ENCODE measurements at regions not wholly inside any gene's neighbourhood (a gene's known extent, or its start where the extent isn't known, plus 50 kb on each side); places are given as distances from the start of the nearest gene placed in this dataset.
"Not testable (repeated sequence)": the region's sequence is repeated elsewhere in the genome, so short reads cannot be mapped to it uniquely, and the experiment has no call there.

DNA sequence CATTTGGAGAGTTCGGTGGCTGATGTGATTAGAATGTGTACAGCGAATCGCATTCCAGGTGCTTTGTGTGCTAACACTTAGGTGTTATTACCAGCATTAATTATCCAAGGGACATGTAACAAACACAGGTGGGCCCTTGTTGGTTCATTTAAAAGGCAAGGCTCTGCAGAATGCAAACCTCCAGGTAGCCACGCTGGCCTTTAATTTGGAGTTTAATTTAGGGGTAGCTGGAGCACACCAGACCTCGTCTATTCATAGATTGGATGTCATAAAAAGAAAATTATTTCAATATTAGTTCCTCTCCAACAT is 191.1 kb downstream of the MAT2B start:
- DNase-seq: no peak

DNA sequence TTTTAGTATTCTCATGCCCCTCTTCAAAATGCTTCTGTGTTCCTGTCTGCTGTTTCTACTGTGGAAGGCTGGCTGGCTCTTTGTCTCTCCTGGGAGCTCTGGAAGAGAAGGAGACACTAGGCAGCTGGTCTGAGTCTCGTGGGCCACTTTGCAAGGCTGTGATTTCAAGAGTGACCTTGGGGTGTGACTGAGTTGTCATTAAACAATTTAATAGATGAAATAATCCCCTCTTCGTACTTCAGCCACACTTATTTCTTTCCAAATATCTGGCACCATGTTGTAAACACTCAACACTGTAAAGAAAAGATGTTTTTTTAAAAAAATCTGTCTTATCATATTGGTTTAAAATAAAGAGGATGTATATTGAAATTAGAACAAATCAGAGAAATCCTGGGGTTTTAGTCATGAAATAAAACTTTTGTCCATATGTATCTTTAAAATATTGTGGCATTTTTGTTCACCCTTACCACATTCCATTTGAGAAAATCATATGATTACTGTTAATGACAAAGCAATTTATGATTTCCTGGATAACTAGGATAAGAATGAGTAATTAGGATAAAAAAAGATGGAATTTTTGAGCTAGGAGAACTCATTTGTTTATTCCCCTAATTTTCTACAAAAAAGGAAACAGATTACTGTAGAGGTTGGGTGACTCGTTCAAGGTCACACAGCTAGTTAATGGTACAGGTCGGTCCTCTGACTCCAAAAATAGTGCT is 200.8 kb downstream of the MAT2B start:
- DNase-seq: no peak

DNA sequence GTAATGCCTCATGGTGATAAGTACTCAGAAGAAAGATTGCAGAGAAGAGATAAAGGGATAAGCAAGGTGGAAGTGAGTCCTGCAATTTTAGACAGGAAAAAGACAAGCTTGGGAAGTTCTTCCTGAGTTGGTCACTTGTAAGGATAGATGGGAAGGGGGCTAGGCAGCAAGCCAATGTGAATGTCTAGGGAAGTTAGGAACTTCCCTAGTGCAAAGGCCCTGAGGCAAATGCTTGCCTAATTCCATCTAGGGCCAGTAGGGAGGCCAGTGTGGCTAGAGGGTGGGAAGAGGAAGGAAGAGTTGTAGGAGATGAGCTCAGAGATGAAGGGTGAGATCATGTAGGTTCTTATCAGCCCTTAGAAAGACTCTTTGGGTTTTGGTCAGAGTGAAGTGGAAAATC is 206.6 kb downstream of the MAT2B start:
- DNase-seq: no peak

DNA sequence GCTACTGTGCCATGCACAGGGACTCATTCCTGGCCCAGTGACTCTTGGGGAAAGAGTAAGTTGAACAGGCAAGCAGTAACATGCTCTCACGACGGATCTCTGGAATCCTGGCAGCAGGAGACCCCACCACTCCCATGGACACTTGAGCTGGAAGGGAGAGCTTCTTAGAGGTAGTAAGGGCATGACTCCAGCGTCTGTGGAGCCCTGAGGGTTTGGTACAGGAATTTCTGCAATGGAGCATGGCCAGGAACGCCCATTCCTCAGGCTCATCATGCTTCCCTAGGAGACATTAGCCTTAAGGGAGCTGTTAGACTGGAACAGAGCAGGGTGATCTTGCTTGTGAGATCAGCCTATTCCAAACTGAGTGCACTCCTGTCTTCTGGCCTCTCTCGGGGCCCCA is 212.9 kb downstream of the MAT2B start:
- DNase-seq: no peak

DNA sequence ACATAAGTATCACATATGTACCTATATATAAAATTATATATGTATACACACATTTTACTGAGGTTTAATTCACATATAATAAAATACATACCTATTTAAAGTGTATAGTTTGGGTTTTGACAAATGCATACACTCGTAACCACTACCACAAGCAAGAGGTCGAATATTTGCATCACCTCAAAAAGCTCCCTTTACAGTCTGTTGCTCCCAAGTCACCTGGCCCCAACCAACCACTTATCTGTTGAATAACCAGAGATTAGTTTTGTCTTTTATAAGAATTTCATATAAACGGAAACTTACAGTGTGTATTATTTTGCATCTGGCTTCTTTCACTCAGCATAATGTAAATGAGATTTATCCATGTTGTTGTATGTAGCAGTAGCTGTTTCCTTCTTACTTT is 218.9 kb downstream of the MAT2B start:
- no peak for DNase-seq

DNA sequence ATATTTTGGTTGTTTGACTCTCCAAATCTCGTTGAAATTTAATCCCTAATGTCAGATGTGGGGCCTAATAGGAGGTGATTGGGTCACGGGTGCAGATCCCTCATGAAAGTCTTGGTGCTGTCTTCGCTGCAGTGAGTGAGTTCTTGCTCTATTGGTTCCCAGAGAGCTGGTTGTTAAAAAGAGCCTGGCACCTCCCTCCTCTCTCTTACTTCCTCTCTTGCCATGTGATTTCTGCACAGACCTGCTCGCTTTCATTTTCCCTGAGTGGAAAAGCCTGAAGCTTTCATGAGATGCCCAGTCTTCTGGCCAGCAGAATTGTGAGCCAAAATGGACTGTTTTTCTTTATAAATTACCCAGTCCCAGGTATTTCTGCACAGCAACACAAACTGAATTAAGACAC is 221.6 kb downstream of the MAT2B start:
- no peak for DNase-seq

DNA sequence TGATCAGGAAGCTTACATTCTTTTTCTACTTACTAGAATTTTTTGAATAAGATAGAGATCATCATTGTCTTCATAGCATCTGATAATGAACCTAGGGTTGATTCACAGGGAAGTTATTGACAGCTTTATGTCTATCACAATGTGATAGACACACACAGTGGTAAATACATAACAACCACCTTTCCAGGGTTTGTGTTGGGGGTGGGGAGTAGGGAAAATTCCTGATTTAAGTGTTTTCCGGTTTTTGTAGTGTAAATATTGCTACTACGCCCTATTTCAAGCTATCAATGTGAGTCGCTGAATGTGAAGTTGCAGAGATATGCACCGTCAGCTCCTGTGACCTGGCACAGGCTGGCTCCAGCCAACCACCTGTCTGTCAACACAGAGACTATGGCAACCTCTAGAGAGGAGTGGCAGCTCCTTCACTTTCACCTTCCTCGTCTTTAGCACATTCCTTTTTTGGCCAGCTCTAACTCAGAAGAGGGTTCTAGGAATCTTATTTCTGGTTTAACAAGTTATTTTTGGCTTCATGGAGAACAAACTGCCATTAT is 224.9 kb downstream of the MAT2B start:
- no peak for DNase-seq

DNA sequence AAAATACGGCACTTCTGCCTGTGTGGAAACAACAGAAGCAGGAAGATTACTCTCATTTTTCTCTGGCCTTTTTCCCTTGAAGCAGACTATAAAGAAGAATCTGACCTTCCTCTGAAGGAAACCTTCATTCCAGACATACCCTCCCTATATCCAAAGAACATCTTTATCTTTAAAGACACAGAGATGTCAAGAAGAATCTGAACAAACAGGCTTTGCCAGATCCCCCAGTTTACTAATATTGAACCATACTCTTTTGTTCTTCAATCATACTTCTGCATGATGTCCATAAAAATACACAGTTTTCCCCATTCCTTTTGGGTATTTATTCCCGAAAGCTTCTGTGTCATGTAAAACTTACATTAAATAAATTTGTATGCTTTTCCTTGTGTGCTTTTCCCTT is 225.8 kb downstream of the MAT2B start:
- no peak for DNase-seq

DNA sequence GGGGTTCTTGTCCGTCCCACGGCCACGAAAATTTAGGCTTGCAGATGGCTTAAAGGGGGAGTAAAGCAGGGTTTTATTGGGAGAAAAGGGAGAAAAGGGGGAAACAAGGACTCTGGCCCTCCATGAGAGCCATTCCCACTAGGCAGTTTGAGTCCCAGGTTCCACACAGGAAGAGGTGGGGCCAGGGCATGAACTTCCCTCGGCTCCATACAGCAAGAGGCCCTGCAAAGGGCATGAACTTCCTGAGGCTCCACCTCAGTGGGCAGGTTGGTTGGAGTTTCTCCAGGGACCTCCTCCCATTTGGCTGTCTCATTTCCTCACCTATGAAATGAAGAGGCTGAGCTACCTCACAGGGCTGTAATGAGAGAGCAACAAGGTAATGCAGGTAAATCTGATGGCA is 229.7 kb downstream of the MAT2B start:
- DNase-seq: no peak

DNA sequence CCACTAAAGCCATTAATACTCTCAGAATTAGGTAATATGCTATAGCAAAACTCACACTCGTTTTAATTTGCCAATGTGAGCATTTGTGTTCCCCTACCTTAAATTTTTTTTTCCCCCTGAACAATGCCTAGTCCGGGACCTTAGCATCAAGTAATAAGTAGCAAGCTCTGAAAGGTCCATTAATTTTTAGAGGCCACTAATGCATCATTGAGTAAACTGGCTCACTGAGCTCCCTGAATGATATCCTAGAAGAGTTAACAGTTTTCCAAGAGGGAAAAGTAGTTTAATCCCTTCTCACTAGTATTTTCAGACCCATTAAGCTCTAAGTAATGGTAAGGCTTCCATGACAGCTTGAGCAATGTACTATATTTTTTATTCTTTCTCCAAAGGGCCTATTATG is 242.2 kb downstream of the MAT2B start:
- DNase-seq: no peak

DNA sequence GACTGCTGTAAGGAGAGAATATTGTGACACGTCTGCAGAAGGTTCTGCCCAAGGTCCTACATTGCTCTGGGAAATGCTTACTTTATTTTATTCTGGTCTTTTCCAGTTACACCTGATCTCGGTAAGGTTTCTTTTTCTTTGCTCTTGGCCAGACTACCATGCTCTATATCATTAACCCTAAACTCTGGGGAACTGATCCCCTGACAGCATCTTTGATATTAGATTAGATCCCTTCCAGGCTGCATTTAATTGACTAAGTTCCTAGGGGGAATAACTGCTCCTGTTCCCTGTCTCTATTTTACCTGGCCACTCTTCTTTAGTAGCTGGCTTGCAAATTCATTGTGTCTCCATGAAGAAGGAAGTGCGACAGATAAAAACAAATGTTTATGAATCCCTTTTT is 243.5 kb downstream of the MAT2B start:
- no peak for DNase-seq

DNA sequence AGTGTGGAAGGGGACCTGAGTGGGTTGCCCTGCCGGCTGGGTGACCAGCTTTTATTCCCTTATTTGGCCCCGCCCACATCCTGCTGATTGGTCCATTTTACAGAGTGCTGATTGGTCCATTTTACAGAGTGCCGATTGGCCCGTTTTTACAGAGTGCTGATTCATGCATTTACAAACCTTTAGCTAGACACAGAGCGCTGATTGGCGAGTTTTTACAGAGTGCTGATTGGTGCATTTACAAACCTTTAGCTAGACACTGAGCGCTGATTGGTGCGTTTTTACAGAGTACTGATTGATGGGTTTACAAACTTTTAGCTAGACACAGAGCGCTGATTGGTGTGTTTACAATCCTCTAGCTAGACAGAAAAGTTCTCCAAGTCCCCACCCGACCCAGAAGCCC is 245.0 kb downstream of the MAT2B start:
- not testable (repeated sequence) for DNase-seq

DNA sequence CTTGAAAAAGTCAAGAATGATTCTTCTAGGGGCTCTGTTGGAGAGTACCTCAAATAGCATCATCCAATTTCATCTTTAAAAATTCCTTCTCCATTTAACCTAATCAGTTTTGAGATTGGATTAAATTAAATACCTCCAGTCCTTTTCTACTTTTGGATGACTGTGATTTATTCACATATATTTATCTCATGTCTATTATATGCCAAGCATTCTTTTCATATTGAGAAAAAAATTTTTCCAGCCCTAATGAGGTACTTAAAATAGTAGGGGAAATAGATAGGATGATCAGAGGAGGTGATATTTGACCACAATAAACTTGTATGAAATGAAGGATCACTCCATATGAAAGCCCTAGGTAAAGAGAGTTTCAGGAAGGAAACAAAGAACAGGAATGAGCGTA is 250.1 kb downstream of the MAT2B start:
- DNase-seq: no peak

DNA sequence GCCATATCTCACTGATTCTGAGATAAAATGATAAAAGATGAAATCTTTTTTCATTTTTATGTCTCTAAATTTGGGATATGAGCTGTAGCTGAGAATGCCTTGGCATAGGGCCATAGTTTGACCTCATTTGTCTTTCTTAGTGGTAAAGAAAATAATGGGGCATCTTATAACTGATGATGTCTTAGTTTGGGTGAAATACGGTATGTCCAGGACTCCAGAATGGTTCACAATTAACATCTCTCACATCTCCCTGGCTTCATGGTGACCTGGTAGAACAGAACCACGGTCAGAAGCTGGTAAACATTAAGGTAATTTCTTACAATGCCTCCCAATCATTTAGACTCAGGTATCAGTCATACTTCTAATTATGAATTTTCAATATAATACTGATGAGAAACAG is 250.8 kb downstream of the MAT2B start:
- DNase-seq: no peak

DNA sequence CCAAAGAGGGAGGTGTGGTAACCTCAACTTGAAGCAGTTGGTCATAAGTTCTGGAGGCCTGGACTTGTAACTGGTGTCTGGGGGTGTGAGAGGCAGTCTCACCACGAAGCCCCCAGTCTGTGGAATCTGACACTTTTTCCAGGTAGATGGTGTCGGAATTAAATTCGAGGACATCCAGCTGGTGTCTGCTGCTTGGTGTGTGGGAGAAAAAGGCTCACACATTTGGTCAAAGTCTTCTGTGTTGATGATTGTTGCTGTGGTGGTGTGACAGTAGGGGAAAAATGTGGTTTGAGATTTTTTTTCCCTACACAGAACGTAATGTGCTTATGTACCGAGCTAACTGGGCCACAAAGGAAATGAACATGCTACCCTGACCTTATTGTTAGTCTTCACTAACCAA is 251.9 kb downstream of the MAT2B start:
- no peak for DNase-seq

DNA sequence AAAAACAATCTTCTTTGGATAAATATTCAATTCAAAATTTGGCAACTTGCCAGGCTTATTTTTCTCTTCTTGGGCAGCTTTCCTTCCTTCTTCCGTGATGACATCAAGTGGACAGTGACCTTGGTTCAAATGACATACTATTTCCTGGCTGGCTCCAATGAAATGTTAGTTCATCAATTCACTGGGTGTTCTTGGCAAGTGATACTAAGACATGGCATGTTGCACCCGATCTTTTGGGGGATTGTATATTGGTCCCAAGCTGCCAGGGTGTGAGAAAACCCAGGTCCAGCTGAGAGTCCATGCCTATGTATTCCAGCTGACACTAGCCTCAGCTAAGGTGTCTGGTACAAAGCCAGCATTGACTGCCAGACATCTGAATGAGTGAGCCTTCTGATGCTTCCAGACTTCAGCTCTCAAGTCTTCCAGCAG is 252.9 kb downstream of the MAT2B start:
- DNase-seq: no peak

DNA sequence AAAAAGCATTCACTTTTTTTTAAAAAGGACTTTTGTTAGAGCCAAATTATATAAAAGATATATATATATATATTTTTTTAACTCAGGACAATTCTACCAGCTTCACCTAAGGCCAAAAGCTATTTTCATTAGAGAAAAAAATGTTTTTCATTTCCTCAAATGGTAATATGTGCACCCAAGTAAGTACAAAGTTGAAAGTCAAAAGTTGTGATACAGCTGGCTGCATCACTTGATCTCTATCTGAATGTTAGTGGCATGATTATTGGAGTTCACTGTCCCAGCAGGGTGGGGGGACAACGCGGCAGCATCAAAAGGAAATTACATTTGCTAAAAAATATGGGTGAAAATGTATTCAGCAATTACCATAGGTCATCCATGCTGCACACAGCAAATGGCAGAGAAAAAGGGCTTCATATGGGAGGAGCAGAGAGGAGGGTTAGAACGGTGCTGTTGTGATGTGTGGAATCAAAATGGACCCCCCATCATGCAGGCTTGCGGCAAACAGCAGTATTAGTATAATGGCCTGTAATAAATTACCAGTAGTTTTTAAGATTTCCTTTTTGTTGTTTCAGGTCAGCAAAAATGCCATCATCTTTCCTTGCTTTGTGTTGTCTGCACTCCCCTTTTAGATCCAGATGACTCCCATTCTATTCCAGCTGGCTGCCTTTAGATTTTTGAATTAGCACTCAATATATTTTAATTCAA is 253.7 kb downstream of the MAT2B start:
- no peak for DNase-seq

DNA sequence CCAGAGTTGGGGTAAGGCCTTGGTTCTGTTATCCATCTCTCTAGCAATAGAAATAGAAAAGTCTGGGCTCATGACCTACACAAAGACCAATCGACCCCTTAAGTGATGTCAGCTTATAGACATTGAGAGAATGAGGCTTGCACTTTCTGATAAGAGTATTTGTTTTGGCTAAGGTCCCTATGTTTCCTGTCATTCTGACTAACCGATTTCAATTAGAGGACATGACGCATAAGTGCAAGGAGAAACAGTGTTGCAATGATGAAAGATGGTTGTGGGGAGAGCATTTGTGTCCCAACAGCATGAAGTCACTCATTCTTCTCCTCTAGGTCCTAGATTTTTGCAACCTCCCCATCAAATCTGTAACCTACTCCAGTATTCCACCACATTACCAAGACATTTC is 255.1 kb downstream of the MAT2B start:
- no peak for DNase-seq

DNA sequence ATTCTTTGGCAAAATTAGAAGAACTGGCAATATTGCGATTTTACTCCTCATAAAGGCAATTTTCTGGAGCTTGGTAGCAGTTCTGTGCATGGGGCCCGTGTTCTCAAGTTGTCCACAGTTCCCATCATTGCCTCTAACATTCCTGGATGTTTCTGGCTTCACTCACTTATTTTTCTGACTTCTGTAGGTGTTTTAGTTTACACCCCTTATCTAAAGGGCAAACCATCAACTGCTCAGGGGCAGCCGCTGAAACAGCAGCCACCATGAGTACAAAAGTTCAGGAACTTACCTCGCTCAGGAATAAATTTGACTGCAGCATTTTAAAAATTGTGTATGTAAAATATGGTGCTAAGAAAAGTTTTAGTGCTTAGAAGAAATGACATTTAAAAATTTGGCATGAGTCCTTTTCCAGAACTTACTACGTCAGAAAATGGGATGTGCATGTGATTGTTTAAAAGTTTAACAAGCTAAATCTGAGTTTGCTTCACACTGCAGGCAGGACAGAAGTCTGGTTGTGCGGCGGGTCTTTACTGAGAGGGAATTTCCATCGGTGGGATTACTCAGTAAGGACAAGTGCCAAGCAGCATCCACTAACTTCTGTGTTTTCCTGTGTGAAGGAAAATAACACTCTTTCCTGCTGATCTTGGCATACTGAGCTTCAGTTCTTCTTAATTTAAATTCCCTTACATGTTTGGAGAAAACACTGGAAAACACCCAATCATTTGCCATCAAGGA is 261.7 kb downstream of the MAT2B start:
- DNase-seq: no peak

DNA sequence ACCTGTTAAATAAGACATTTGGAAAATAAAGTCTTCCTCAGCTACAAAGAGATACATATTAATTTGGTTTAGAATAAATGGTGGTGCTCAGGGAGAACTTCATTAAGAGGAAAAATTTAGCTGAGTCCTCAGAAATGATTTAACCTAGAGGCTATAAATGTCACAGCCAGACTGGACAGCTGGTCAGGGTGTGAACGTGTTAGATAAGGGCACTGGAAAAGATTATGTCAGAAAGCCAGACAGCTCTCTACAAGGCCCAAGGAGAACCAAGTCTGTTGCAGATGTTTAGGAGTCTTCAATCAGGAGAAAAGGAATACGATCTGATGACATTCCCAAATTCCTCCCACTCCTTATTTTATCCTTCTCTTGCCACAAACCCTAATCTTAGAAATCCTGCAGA is 265.2 kb downstream of the MAT2B start:
- no peak for DNase-seq

DNA sequence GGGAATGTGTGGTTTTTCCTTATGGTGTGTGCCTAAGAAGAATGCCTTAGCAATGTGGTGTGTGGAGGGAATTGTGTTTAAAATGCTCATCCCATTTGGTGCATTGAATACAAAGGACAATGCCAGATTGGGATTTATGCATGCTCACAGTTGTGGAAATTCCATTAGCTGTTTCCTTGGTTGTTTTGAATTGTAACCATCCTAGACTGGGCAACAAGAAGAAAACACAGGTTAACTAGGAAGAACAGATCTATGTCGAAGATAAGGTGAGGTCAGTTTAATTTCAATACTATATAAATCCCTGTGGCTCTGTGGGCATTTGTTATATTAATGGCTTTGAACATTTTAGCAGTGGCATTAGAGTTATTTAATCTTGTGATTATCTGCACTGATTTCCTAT is 266.8 kb downstream of the MAT2B start:
- DNase-seq: no peak

DNA sequence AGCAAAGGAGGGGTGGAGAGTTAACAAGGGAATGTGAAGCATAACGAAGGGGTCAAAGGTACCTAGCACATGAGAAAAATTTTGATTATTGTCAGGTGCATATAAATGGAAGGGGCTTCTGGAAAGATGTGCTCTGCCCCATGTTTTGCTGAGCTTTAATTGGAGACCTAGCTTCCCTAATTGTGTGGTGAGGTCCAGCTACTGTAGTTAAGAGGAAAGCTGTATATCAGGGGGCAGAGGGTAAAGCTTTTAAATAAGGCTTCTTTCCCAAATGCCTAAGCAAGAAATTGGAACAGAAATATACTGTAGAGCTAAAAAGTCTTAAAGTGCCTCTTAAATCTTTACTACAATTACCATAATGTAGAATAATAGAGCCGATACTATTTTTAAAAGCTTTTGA is 267.2 kb downstream of the MAT2B start:
- no peak for DNase-seq

DNA sequence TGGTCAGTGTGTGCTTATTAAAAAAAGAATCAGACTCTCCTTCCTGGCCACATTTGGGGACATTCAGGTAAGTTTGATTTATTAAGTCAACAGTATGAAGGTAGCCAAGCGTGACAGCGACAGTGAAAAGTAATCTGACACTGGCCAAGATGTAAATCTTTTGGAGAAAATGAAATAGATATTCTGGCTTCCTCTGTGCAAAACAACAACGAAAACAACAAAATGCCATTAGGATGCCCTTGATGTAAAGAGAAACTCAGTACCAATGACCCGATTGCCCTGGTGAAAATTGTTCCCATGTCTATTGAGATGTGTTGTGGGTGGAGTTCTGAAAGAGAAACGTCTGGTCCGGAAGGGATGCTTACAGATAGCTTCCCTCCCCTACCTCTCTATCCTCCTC is 267.8 kb downstream of the MAT2B start:
- DNase-seq: no peak

DNA sequence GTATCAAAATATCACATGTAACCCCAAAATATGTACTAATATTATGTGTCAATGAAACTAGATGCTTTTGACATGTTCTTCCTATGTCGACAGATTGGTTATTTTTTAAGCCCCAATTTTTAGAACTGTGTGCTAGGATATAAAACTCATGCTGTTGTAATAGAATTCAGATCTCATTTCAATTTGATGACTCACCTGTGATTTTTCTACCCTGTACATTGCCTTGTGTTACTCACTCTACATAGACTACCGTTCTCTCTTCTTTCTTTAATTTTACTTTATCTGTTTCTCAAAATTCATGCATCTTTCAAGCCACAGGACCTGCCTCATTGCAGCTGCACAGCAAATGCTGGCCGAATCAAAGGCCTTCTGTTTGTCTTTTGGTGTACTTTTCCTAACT is 284.5 kb downstream of the MAT2B start:
- DNase-seq: no peak
